IMR-90 (cell line): ENCODE measurements at regions not wholly inside any gene's neighbourhood (a gene's known extent, or its start where the extent isn't known, plus 50 kb on each side); places are given as distances from the start of the nearest gene placed in this dataset.

ENCODE experiments used
- ATAC-seq: fragments of 200-7000 bp; cut with Tn5 transposase; 2 replicates; pipeline ENCODE4 v1.9.1; 2020; ENCODE audit warnings: low read depth, mild to moderate bottlenecking, moderate library complexity
- BruUV-seq: library from RNA; stranded (reverse); fragments of 400-500 nt; replicated peaks from 2 replicates; lab custom pipeline; 2021; lab: Mats Ljungman, UMichigan
- CTCF ChIA-PET: fragments of 300-600 bp; formaldehyde crosslinking; extraction: SDS; loops from one replicate; lab custom pipeline; 2021; ENCODE audit warnings: antibody characterized with exemption; lab: Yijun Ruan, JAX
- POLR2A ChIA-PET: fragments of 300-600 bp; sonication (Branson Sonifier 250); formaldehyde crosslinking; loops from one replicate; lab custom pipeline; 2022; ENCODE audit warnings: antibody characterized with exemption; ENCODE audit not compliant: unreplicated experiment; lab: Charles Lee
- DNase-seq: peaks from one replicate; pipeline ENCODE4 v3.0.0; 2013
- H2AFZ ChIP-seq: replicated peaks from 2 replicates; pipeline ENCODE3; 2013; ENCODE audit warnings: low read length, mild to moderate bottlenecking; ENCODE audit not compliant: poor library complexity
- H2AK5ac ChIP-seq: 2 replicates; pipeline ENCODE4 v1.6.1; 2013; ENCODE audit warnings: low read depth, low read length, inconsistent platforms
- H2AK9ac ChIP-seq: replicated peaks from 2 replicates; pipeline ENCODE3; 2013; ENCODE audit warnings: mild to moderate bottlenecking, low read depth, low read length, moderate library complexity; ENCODE audit not compliant: poor library complexity
- H2BK120ac ChIP-seq: 2 replicates; pipeline ENCODE4 v1.6.1; 2013; ENCODE audit warnings: low read depth, low read length, inconsistent platforms
- H2BK15ac ChIP-seq: 3 replicates; pipeline ENCODE4 v1.6.1; 2013; ENCODE audit warnings: low read depth, low read length, inconsistent platforms
- H2BK20ac ChIP-seq: 2 replicates; pipeline ENCODE4 v1.6.1; 2013; ENCODE audit warnings: low read depth, mild to moderate bottlenecking, inconsistent platforms, low read length, moderate library complexity
- H2BK5ac ChIP-seq: 2 replicates; pipeline ENCODE4 v1.6.1; 2013; ENCODE audit warnings: mild to moderate bottlenecking, low read depth, low read length, inconsistent platforms; ENCODE audit not compliant: poor library complexity, severe bottlenecking
- H3K14ac ChIP-seq: replicated peaks from 2 replicates; pipeline ENCODE4 v1.6.1; 2013; ENCODE audit warnings: low read depth, low read length, inconsistent platforms
- H3K18ac ChIP-seq: 2 replicates; pipeline ENCODE4 v1.6.1; 2013; ENCODE audit warnings: low read depth, low read length, control low read depth
- H3K23ac ChIP-seq: 2 replicates; pipeline ENCODE4 v1.6.1; 2013; ENCODE audit warnings: low read depth, low read length, inconsistent platforms
- H3K27ac ChIP-seq: 2 replicates; pipeline ENCODE4 v1.5.1; 2013; ENCODE audit warnings: mild to moderate bottlenecking, control low read depth, low read length; ENCODE audit not compliant: insufficient read depth
- H3K27me3 ChIP-seq: 2 replicates; pipeline ENCODE4 v1.6.1; 2013; ENCODE audit warnings: low read length; ENCODE audit not compliant: control insufficient read depth, insufficient read depth
- H3K36me3 ChIP-seq: 2 replicates; pipeline ENCODE4 v1.6.1; 2013; ENCODE audit warnings: low read length, mixed read lengths; ENCODE audit not compliant: control insufficient read depth, insufficient read depth
- H3K4ac ChIP-seq: 2 replicates; pipeline ENCODE4 v1.6.1; 2013; ENCODE audit warnings: low read depth, low read length, inconsistent platforms
- H3K4me1 ChIP-seq: 2 replicates; pipeline ENCODE4 v1.6.1; 2013; ENCODE audit warnings: low read length, mixed read lengths; ENCODE audit not compliant: control insufficient read depth, insufficient read depth
- H3K4me2 ChIP-seq: 2 replicates; pipeline ENCODE4 v1.6.1; 2013; ENCODE audit warnings: low read depth, mild to moderate bottlenecking, control low read depth, low read length, moderate library complexity
- H3K4me3 ChIP-seq: 2 replicates; pipeline ENCODE4 v1.5.1; 2013; ENCODE audit warnings: low read depth, mild to moderate bottlenecking, control low read depth, low read length, moderate library complexity; ENCODE audit not compliant: insufficient read depth
- H3K56ac ChIP-seq: 2 replicates; pipeline ENCODE4 v1.6.1; 2013; ENCODE audit warnings: low read length, inconsistent platforms; ENCODE audit not compliant: insufficient read depth; ENCODE audit errors: extremely low read depth
- H3K79me1 ChIP-seq, 2 experiments: 2 replicates each; pipeline ENCODE4 v1.6.1; 2013; ENCODE audit warnings: low read length in 2 of 2, inconsistent platforms in 1 of 2, low read depth in 1 of 2
- H3K9ac ChIP-seq: 2 replicates; pipeline ENCODE4 v1.6.1; 2013; ENCODE audit warnings: low read depth, low read length, control low read depth
- H3K9me1 ChIP-seq: 2 replicates; pipeline ENCODE4 v1.6.1; 2013; ENCODE audit warnings: low read length, inconsistent platforms; ENCODE audit not compliant: insufficient read depth
- H3K9me3 ChIP-seq: 2 replicates; pipeline ENCODE4 v1.6.1; 2013; ENCODE audit warnings: low read length; ENCODE audit not compliant: control insufficient read depth, insufficient read depth
- H4K20me1 ChIP-seq: 2 replicates; pipeline ENCODE4 v1.6.1; 2013; ENCODE audit warnings: low read length, inconsistent platforms; ENCODE audit not compliant: insufficient read depth
- H4K5ac ChIP-seq: 2 replicates; pipeline ENCODE4 v1.6.1; 2013; ENCODE audit warnings: mild to moderate bottlenecking, low read depth, low read length, control low read depth
- H4K8ac ChIP-seq, 2 experiments: 2 replicates each; pipeline ENCODE4 v1.6.1; 2013; ENCODE audit warnings: low read depth in 2 of 2, low read length in 2 of 2, control low read depth in 1 of 2, inconsistent platforms in 1 of 2
- H4K91ac ChIP-seq: 2 replicates; pipeline ENCODE4 v1.6.1; 2013; ENCODE audit warnings: low read depth, low read length, inconsistent platforms; ENCODE audit not compliant: insufficient read depth
- BHLHE40 ChIP-seq: fragments of 150-350 bp; IDR thresholded peaks from 2 replicates; pipeline ENCODE4 v1.6.1; 2016; ENCODE audit warnings: mild to moderate bottlenecking, low read depth, low read length
- FOS ChIP-seq: fragments of 150-350 bp; IDR thresholded peaks from 2 replicates; pipeline ENCODE4 v1.6.1; 2016; ENCODE audit warnings: low read depth, low read length
- RCOR1 ChIP-seq: IDR thresholded peaks from 2 replicates; pipeline ENCODE4 v1.6.1; 2012; ENCODE audit warnings: mild to moderate bottlenecking, low read length, improper control_type of control experiment; ENCODE audit not compliant: insufficient replicate concordance
- SMC3 ChIP-seq: fragments of 150-350 bp; IDR thresholded peaks from 2 replicates; pipeline ENCODE4 v1.6.1; 2016; ENCODE audit warnings: low read depth, mild to moderate bottlenecking, antibody characterized with exemption, low read length, moderate library complexity
- USF2 ChIP-seq: fragments of 150-350 bp; IDR thresholded peaks from 2 replicates; pipeline ENCODE4 v1.6.1; 2017; ENCODE audit warnings: mild to moderate bottlenecking, antibody characterized with exemption, low read length, low read depth
- WGBS, 2 experiments: methylation state at CpG; one replicate each; pipeline versions ENCODE4 v1.1.5 to v1.1.7; 2013; ENCODE audit warnings: missing lambda C conversion rate in 2 of 2; ENCODE audit not compliant: insufficient read length in 1 of 2; ENCODE audit errors: extremely low coverage in 2 of 2; 5-methylcytosine and 5-hydroxymethylcytosine counted together
- dilution Hi-C: fragments of 300-500 bp; cut with HindIII; formaldehyde crosslinking; loops from one replicate; pipeline ENCODE4 v1.14.3; 2018; ENCODE audit warnings: low sequenced_read_pairs; ENCODE audit not compliant: unreplicated experiment
- in situ Hi-C: fragments of 300-500 bp; cut with MboI; formaldehyde crosslinking; loops from 3 replicates; pipeline ENCODE4 v1.14.3; 2019; ENCODE audit warnings: low sequenced_read_pairs, inconsistent platforms, mixed read lengths
- intact Hi-C: fragments of 100-400 bp; cut with micrococcal nuclease; formaldehyde crosslinking; loops from 2 replicates; pipeline ENCODE4 v1.10.0; 2022

GRCh38 chr6:14067656-14068055 lies 49.9 kb upstream of the CD83 start:
- Histone ChIP-seq H2BK15ac (peak overlapping the region; percentile 96), H2BK20ac (peak overlapping the region; percentile 99), H3K9me3 (no peaks in the 10 kb centered on the region; the same call in 1 of the 2 replicates), H3K14ac (peak overlapping the region; percentile 98), H3K4me2 (peak overlapping the region; percentile 24; the same call in 1 of the 2 replicates), H2AK9ac (peak overlapping the region; percentile 44), H3K4ac (peak overlapping the region; percentile 98), H3K23ac (peak overlapping the region; percentile 98), H3K9me1 (peaks cover 5% of the 10 kb centered on the region; the same call in 1 of the 2 replicates), H3K79me1 (no peaks in the 10 kb centered on the region), H4K20me1 (no peaks in the 10 kb centered on the region), H3K18ac (peak overlapping the region; percentile 90), H3K36me3 (no peaks in the 10 kb centered on the region), H4K91ac (peak overlapping the region; percentile 98), H3K9ac (peak overlapping the region; percentile 44; the same call in 1 of the 2 replicates), H2BK120ac (peak overlapping the region; percentile 99), H4K8ac (peak overlapping the region; percentile 78 to 89), H3K27me3 (0 out of 2 replicates have a peak, but pooled peaks cover 1% of the 10 kb centered on the region), H4K5ac (peak overlapping the region; percentile 79), H2AFZ (peak overlapping the region; percentile 78), H2BK5ac (peak overlapping the region; percentile 75), H3K4me3 (no peak overlapping the region), H3K56ac (peak overlapping the region; percentile 61; the same call in 1 of the 2 replicates), H2AK5ac (peak overlapping the region; percentile 93), H3K27ac (peak overlapping the region; percentile 82), H3K4me1 (peaks cover 4% of the 10 kb centered on the region)
- no peak for DNase-seq
- WGBS, 2 experiments: no CpG with 5 or more reads among the region's 3 CpGs
- TF ChIP-seq BHLHE40 (no peak), USF2 (no peak), FOS (no peak), RCOR1 (no peak), SMC3 (no peak)
- BruUV-seq: no TSS peak
- POLR2A ChIA-PET: no interaction called here
- CTCF ChIA-PET: interaction anchor here (0.6 to 7.2 kb wide), 17 partner anchors 8 to 1565 kb away, joined by 3 to 88 read pairs (median 4); partner anchors contain the start of gene RNF182
- dilution Hi-C loops (no loop called here), in situ Hi-C loops (loop anchor here (10.0 kb wide), 1 partner anchor 273 kb away; no protein-coding TSS in a partner anchor), intact Hi-C loops (loop anchor here (5.0 kb wide), 2 partner anchors 75 to 730 kb away; no protein-coding TSS in a partner anchor)
- peak; percentile 25 for ATAC-seq
